ENCODE measurements at regions not wholly inside any gene's neighbourhood (a gene's known extent, or its start where the extent isn't known, plus 50 kb on each side); places are given as distances from the start of the nearest gene placed in this dataset.

- Histone ChIP-seq H3K79me1 (ENCODE audit: insufficient read depth, low read depth, low read length, poor library complexity, severe bottlenecking) (no peaks in the 10 kb centered on the region), H3K79me2 (ENCODE audit: insufficient read depth, low read length) (no peaks in the 10 kb centered on the region), H3K23me2 (ENCODE audit: insufficient read length, low read depth, low read length, poor library complexity, severe bottlenecking) (no peaks in the 10 kb centered on the region), H3K23ac (ENCODE audit: insufficient read length, low read depth, low read length) (no peak overlapping the region), H3K18ac (ENCODE audit: insufficient read length, low read depth, low read length) (no peak overlapping the region), H3K56ac (ENCODE audit: insufficient read length, low read depth, low read length) (no peak overlapping the region), H3K27me3 (ENCODE audit: insufficient read depth, low read length) (no peaks in the 10 kb centered on the region), H2AFZ (ENCODE audit: low read length) (no peak overlapping the region), H4K8ac (replicated peaks; ENCODE audit: insufficient read length, low read depth, low read length) (no peak overlapping the region), H3K14ac (ENCODE audit: insufficient read depth, low read length) (no peak overlapping the region), H3K4ac (ENCODE audit: low read depth, low read length) (no peak overlapping the region), H2BK20ac (ENCODE audit: low read depth, low read length, poor library complexity, severe bottlenecking) (no peak overlapping the region), H2BK12ac (ENCODE audit: insufficient read length, low read depth, low read length) (no peak overlapping the region), H4K5ac (ENCODE audit: insufficient read length, low read depth, low read length) (no peak overlapping the region), H2BK5ac (ENCODE audit: insufficient read length, low read length) (no peak overlapping the region), H3K9ac (ENCODE audit: extremely low read depth, insufficient read length, low read length) (no peak overlapping the region), H2BK15ac (ENCODE audit: low read depth, low read length) (no peak overlapping the region), H3K27ac (ENCODE audit: insufficient read length, low read depth, low read length) (no peak overlapping the region), H3T11ph (ENCODE audit: low read length) (no peak overlapping the region), H3K9me3 (ENCODE audit: control insufficient read depth, low read depth, low read length) (no peaks in the 10 kb centered on the region), H2BK120ac (ENCODE audit: low read depth, low read length, poor library complexity, severe bottlenecking) (no peak overlapping the region), H3K4me1 (ENCODE audit: insufficient read depth, low read length) (no peaks in the 10 kb centered on the region), H2AK5ac (ENCODE audit: insufficient read length, low read length) (no peak overlapping the region), H4K91ac (ENCODE audit: insufficient read length, low read depth, low read length) (no peak overlapping the region), H4K20me1 (ENCODE audit: control insufficient read depth, insufficient read depth, insufficient read length) (no peaks in the 10 kb centered on the region), H3K4me2 (ENCODE audit: insufficient read depth, insufficient read length, low read length) (no peak overlapping the region)
- H3K27ac Mint-ChIP-seq: no peak overlapping the region
- DNase-seq: peak; percentile 32
- peaks cover 2 to 4% of the 10 kb centered on the region in 2 experiments; a peak in 1 of 5 replicates for H3K9me3 Mint-ChIP-seq
- WGBS (ENCODE audit: extremely low coverage, insufficient read length, low lambda C conversion rate): no CpG with 5 or more reads among the region's 43 CpGs
- no peak overlapping the region for H3K4me3 Mint-ChIP-seq
- no peaks in the 10 kb centered on the region for H3K27me3 Mint-ChIP-seq (ENCODE audit: low read depth)
- peaks cover 0 to 1% (median 0%) of the 10 kb centered on the region in 3 experiments; a peak in 3 of 7 replicates for H3K36me3 Mint-ChIP-seq (ENCODE audit: insufficient read depth in 1 of 3, low read depth in 3 of 3)
- H3K4me1 Mint-ChIP-seq: peaks cover 4 to 7% of the 10 kb centered on the region in 2 experiments; a peak in 2 of 4 replicates
- TF ChIP-seq CTCF (conservative IDR thresholded peaks at IDR 0.05): no peak
Observed at GRCh38 chr14:61864329-61864898, 102.2 kb downstream of the SNAPC1 start.

All from H9 (cell line).